GM12878 (cell line): ENCODE measurements at regions not wholly inside any gene's neighbourhood (a gene's known extent, or its start where the extent isn't known, plus 50 kb on each side); places are given as distances from the start of the nearest gene placed in this dataset.

Source experiments
- ATAC-seq: fragments of 200-7000 bp; cut with Tn5 transposase; 3 replicates; pipeline ENCODE4 v1.9.1; 2020; ENCODE audit warnings: mild to moderate bottlenecking, moderate library complexity
- BruUV-seq: library from RNA; stranded (reverse); fragments of 400-500 nt; replicated peaks from 2 replicates; lab custom pipeline; 2021; lab: Mats Ljungman, UMichigan
- CTCF ChIA-PET: fragments of 300-600 bp; sonication (Branson Sonifier 250); formaldehyde crosslinking; extraction: SDS; loops from one replicate; lab custom pipeline; 2021; ENCODE audit warnings: inconsistent platforms; lab: Yijun Ruan, JAX
- POLR2A ChIA-PET: fragments of 350-600 bp; formaldehyde crosslinking; extraction: SDS; loops from one replicate; lab custom pipeline; 2021; ENCODE audit warnings: inconsistent platforms; lab: Charles Lee
- RAD21 ChIA-PET: fragments of 300-600 bp; sonication (Branson Sonifier 250); formaldehyde crosslinking; loops from one replicate; lab custom pipeline; 2023; ENCODE audit warnings: antibody characterized with exemption; ENCODE audit not compliant: unreplicated experiment; lab: Charles Lee
- SMC1A ChIA-PET: fragments of 300-600 bp; sonication (Branson Sonifier 250); formaldehyde crosslinking; loops from one replicate; lab custom pipeline; 2023; ENCODE audit not compliant: unreplicated experiment, uncharacterized antibody; lab: Charles Lee
- DNase-seq: peaks from one replicate; pipeline ENCODE4 v3.0.0-alpha.2; 2011; ENCODE audit warnings: low read depth, low spot score
- FAIRE-seq: peaks from 3 replicates; lab custom pipeline; 2011; peaks lifted over from hg19 to GRCh38; lab: Jason Lieb, UNC
- H2AFZ ChIP-seq: 2 replicates; pipeline ENCODE4 v1.6.0; 2011; ENCODE audit warnings: low read depth, low read length, control low read depth; ENCODE audit not compliant: control insufficient read depth
- H3K27ac ChIP-seq: 2 replicates; pipeline ENCODE4 v1.5.1; 2011; ENCODE audit warnings: control low read depth; ENCODE audit not compliant: control insufficient read depth, insufficient read depth
- H3K27me3 ChIP-seq, 2 experiments: replicated peaks in 1 of 2; 2 replicates each; pipeline versions ENCODE4 v1.6.0 to v1.6.1; 2011; ENCODE audit warnings: low read length in 1 of 2; ENCODE audit not compliant: control insufficient read depth in 2 of 2, insufficient read depth in 2 of 2
- H3K36me3 ChIP-seq, 2 experiments: 2 replicates each; pipeline ENCODE4 v1.5.1; 2011; ENCODE audit warnings: low read length in 1 of 2; ENCODE audit not compliant: control insufficient read depth in 2 of 2, insufficient read depth in 2 of 2
- H3K4me1 ChIP-seq: 2 replicates; pipeline ENCODE4 v1.6.1; 2011; ENCODE audit warnings: mild to moderate bottlenecking, low read length, moderate library complexity, mixed read lengths; ENCODE audit not compliant: control insufficient read depth, insufficient read depth
- H3K4me2 ChIP-seq: 2 replicates; pipeline ENCODE4 v1.6.0; 2011; ENCODE audit warnings: control low read depth; ENCODE audit not compliant: control insufficient read depth, insufficient read depth
- H3K4me3 ChIP-seq: fragments of 200-600 bp; sonication (generic); 2 replicates; pipeline ENCODE4 v1.5.1; 2016
- H3K79me2 ChIP-seq: 2 replicates; pipeline ENCODE4 v1.6.0; 2011; ENCODE audit warnings: low read length; ENCODE audit not compliant: control insufficient read depth, insufficient read depth
- H3K9ac ChIP-seq: 2 replicates; pipeline ENCODE4 v1.8.0; 2011; ENCODE audit warnings: low read length, control low read depth, mixed read lengths; ENCODE audit not compliant: control insufficient read depth, insufficient read depth
- H3K9me3 ChIP-seq: replicated peaks from 3 replicates; pipeline ENCODE4 v1.5.1; 2011; ENCODE audit warnings: mild to moderate bottlenecking, low read length; ENCODE audit not compliant: control insufficient read depth, insufficient read depth
- H4K20me1 ChIP-seq: 2 replicates; pipeline ENCODE4 v1.6.0; 2011; ENCODE audit not compliant: control insufficient read depth, insufficient read depth
- HDAC6 ChIP-seq: fragments of 200-600 bp; sonication (generic); IDR thresholded peaks from one replicate; pipeline ENCODE4 v1.8.0; 2017; ENCODE audit warnings: antibody characterized with exemption; ENCODE audit not compliant: unreplicated experiment
- MTA3 ChIP-seq: IDR thresholded peaks from 2 replicates; pipeline ENCODE4 v1.6.1; 2012; ENCODE audit warnings: low read length, inconsistent platforms, borderline replicate concordance
- NFYB ChIP-seq: IDR thresholded peaks from 2 replicates; pipeline ENCODE4 v1.6.1; 2011; ENCODE audit warnings: low read depth, mild to moderate bottlenecking, low read length, improper control_type of control experiment, moderate library complexity; ENCODE audit not compliant: insufficient read depth
- RUNX3 ChIP-seq: IDR thresholded peaks from 2 replicates; pipeline ENCODE4 v1.6.1; 2012; ENCODE audit warnings: low read length, inconsistent platforms
- SPI1 ChIP-seq: IDR thresholded peaks from 2 replicates; pipeline ENCODE4 v1.6.1; 2011; ENCODE audit warnings: low read depth, mild to moderate bottlenecking, low read length, moderate library complexity, borderline replicate concordance; ENCODE audit not compliant: insufficient read depth
- ZBTB40 ChIP-seq: fragments of 450-650 bp; IDR thresholded peaks from 2 replicates; pipeline ENCODE4 v1.6.1; 2016; ENCODE audit warnings: mild to moderate bottlenecking, moderate library complexity, borderline replicate concordance
- ZNF207 ChIP-seq: fragments of 450-650 bp; IDR thresholded peaks from 2 replicates; pipeline ENCODE4 v1.6.1; 2014; ENCODE audit warnings: antibody characterized with exemption, mild to moderate bottlenecking, borderline replicate concordance
- WGBS: methylation state at CpG from one replicate; pipeline ENCODE4 v1.1.6; 2016; ENCODE audit warnings: low lambda C conversion rate; ENCODE audit not compliant: insufficient replicate concordance, insufficient coverage; ENCODE audit errors: missing lambda C conversion rate; 5-methylcytosine and 5-hydroxymethylcytosine counted together
- in situ Hi-C: fragments of 300-500 bp; cut with MboI; formaldehyde crosslinking; loops from 9 replicates; pipeline ENCODE4 v1.14.3; 2018; ENCODE audit warnings: mixed read lengths
- intact Hi-C: fragments of 100-400 bp; cut with micrococcal nuclease; formaldehyde crosslinking; loops from one replicate; pipeline ENCODE4 v1.14.2; 2022; ENCODE audit not compliant: unreplicated experiment
- TF ChIP-seq, protein P1 (sequence below): fragments of 450-650 bp; IDR thresholded peaks from 2 replicates; pipeline ENCODE4 v1.6.1; 2017; ENCODE audit warnings: mild to moderate bottlenecking
- TF ChIP-seq, protein P2 (sequence below): fragments of 450-650 bp; IDR thresholded peaks from 2 replicates; pipeline ENCODE4 v1.6.1; 2017; ENCODE audit warnings: mild to moderate bottlenecking, moderate library complexity

- TF ChIP-seq, protein P1, sequence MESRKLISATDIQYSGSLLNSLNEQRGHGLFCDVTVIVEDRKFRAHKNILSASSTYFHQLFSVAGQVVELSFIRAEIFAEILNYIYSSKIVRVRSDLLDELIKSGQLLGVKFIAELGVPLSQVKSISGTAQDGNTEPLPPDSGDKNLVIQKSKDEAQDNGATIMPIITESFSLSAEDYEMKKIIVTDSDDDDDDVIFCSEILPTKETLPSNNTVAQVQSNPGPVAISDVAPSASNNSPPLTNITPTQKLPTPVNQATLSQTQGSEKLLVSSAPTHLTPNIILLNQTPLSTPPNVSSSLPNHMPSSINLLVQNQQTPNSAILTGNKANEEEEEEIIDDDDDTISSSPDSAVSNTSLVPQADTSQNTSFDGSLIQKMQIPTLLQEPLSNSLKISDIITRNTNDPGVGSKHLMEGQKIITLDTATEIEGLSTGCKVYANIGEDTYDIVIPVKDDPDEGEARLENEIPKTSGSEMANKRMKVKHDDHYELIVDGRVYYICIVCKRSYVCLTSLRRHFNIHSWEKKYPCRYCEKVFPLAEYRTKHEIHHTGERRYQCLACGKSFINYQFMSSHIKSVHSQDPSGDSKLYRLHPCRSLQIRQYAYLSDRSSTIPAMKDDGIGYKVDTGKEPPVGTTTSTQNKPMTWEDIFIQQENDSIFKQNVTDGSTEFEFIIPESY: no peak
- TF ChIP-seq HDAC6: no peak
Measured at GRCh38 chr9:91114450-91114849, 247.3 kb downstream of the AUH start (continued).

GRCh38 chr9:91116211-91116610, 245.5 kb downstream of the AUH start:
- no peak overlapping the region for H3K27ac ChIP-seq
- ChIA-PET SMC1A (no interaction called here), POLR2A (no interaction called here), RAD21 (no interaction called here), CTCF (no interaction called here)
- BruUV-seq: no TSS peak
- ATAC-seq: no peak
- no peaks in the 10 kb centered on the region for H3K9me3 ChIP-seq
- H3K9ac ChIP-seq: no peak overlapping the region
- H4K20me1 ChIP-seq: no peaks in the 10 kb centered on the region
- no peak for FAIRE-seq
- no peaks in the 10 kb centered on the region for H3K79me2 ChIP-seq
- no peaks in the 10 kb centered on the region for H3K36me3 ChIP-seq
- intact Hi-C loops (no loop called here), in situ Hi-C loops (no loop called here)
- no peak overlapping the region for H3K4me2 ChIP-seq
- 5% methylated on average over 3 of the region's 3 CpGs for WGBS
- H3K27me3 ChIP-seq: peaks cover 4 to 5% of the 10 kb centered on the region in 2 experiments; a peak in 3 of 4 replicates
- no peak for DNase-seq
- no peaks in the 10 kb centered on the region for H3K4me1 ChIP-seq
- H3K4me3 ChIP-seq: no peak overlapping the region
- no peak overlapping the region for H2AFZ ChIP-seq
- TF ChIP-seq ZNF207: no peak
- no peak for TF ChIP-seq RUNX3
- no peak for TF ChIP-seq ZBTB40
- TF ChIP-seq, protein P2, sequence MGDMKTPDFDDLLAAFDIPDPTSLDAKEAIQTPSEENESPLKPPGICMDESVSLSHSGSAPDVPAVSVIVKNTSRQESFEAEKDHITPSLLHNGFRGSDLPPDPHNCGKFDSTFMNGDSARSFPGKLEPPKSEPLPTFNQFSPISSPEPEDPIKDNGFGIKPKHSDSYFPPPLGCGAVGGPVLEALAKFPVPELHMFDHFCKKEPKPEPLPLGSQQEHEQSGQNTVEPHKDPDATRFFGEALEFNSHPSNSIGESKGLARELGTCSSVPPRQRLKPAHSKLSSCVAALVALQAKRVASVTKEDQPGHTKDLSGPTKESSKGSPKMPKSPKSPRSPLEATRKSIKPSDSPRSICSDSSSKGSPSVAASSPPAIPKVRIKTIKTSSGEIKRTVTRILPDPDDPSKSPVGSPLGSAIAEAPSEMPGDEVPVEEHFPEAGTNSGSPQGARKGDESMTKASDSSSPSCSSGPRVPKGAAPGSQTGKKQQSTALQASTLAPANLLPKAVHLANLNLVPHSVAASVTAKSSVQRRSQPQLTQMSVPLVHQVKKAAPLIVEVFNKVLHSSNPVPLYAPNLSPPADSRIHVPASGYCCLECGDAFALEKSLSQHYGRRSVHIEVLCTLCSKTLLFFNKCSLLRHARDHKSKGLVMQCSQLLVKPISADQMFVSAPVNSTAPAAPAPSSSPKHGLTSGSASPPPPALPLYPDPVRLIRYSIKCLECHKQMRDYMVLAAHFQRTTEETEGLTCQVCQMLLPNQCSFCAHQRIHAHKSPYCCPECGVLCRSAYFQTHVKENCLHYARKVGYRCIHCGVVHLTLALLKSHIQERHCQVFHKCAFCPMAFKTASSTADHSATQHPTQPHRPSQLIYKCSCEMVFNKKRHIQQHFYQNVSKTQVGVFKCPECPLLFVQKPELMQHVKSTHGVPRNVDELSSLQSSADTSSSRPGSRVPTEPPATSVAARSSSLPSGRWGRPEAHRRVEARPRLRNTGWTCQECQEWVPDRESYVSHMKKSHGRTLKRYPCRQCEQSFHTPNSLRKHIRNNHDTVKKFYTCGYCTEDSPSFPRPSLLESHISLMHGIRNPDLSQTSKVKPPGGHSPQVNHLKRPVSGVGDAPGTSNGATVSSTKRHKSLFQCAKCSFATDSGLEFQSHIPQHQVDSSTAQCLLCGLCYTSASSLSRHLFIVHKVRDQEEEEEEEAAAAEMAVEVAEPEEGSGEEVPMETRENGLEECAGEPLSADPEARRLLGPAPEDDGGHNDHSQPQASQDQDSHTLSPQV: no peak
- TF ChIP-seq SPI1: no peak
- TF ChIP-seq MTA3: no peak
- TF ChIP-seq NFYB: no peak
